AG04449 (cell line): ENCODE measurements at regions not wholly inside any gene's neighbourhood (a gene's known extent, or its start where the extent isn't known, plus 50 kb on each side); places are given as distances from the start of the nearest gene placed in this dataset.

Source experiments
- CTCF ChIA-PET: fragments of 350-600 bp; formaldehyde crosslinking; extraction: SDS; loops from one replicate; lab custom pipeline; 2021; ENCODE audit warnings: antibody characterized with exemption; lab: Yijun Ruan, JAX
- POLR2A ChIA-PET: fragments of 400-600, 350-600 bp; formaldehyde crosslinking; extraction: SDS; loops from one replicate; lab custom pipeline; 2020; ENCODE audit warnings: antibody characterized with exemption, inconsistent platforms; lab: Yijun Ruan, JAX
- DNase-seq: peaks from one replicate; pipeline ENCODE4 v3.0.0-alpha.2; 2010; ENCODE audit warnings: low read depth, low spot score
- H3K4me3 ChIP-seq: 2 replicates; pipeline ENCODE4 v1.5.1; 2011; ENCODE audit warnings: low read depth, mild to moderate bottlenecking, control low read depth, low read length
- TF ChIP-seq, protein P1 (sequence below): IDR thresholded peaks from one replicate; pipeline ENCODE4 v1.5.1; 2011; ENCODE audit warnings: mild to moderate bottlenecking, moderate library complexity, low read length, control low read depth, inconsistent platforms; ENCODE audit not compliant: insufficient read depth; ENCODE audit errors: missing control alignments

DNA sequence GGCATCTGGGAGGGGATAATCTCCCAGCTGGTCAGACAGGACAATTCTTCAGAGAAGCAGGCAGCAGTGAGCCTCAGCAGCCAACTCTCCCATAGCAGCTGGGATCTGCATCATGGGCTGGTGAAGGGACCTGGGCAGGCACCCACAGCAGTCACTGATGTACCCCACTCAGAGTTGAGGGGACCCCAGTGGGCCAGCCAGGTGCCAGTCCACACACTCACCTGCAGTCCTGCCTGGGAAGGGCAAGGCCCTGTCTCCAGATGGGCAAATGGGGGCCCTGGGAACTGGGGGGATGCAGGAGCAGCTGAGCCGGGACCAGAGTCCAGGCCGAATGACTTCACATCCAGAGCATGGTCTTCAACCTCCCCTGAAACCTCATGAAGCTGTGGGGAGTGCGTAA lies 170.4 kb downstream of the ZFP36L2 start:
- H3K4me3 ChIP-seq = no peak overlapping the region
- ChIA-PET CTCF (no interaction called here), POLR2A (no interaction called here)
- TF ChIP-seq, protein P1, sequence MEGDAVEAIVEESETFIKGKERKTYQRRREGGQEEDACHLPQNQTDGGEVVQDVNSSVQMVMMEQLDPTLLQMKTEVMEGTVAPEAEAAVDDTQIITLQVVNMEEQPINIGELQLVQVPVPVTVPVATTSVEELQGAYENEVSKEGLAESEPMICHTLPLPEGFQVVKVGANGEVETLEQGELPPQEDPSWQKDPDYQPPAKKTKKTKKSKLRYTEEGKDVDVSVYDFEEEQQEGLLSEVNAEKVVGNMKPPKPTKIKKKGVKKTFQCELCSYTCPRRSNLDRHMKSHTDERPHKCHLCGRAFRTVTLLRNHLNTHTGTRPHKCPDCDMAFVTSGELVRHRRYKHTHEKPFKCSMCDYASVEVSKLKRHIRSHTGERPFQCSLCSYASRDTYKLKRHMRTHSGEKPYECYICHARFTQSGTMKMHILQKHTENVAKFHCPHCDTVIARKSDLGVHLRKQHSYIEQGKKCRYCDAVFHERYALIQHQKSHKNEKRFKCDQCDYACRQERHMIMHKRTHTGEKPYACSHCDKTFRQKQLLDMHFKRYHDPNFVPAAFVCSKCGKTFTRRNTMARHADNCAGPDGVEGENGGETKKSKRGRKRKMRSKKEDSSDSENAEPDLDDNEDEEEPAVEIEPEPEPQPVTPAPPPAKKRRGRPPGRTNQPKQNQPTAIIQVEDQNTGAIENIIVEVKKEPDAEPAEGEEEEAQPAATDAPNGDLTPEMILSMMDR = no peak
- no peak for DNase-seq

DNA sequence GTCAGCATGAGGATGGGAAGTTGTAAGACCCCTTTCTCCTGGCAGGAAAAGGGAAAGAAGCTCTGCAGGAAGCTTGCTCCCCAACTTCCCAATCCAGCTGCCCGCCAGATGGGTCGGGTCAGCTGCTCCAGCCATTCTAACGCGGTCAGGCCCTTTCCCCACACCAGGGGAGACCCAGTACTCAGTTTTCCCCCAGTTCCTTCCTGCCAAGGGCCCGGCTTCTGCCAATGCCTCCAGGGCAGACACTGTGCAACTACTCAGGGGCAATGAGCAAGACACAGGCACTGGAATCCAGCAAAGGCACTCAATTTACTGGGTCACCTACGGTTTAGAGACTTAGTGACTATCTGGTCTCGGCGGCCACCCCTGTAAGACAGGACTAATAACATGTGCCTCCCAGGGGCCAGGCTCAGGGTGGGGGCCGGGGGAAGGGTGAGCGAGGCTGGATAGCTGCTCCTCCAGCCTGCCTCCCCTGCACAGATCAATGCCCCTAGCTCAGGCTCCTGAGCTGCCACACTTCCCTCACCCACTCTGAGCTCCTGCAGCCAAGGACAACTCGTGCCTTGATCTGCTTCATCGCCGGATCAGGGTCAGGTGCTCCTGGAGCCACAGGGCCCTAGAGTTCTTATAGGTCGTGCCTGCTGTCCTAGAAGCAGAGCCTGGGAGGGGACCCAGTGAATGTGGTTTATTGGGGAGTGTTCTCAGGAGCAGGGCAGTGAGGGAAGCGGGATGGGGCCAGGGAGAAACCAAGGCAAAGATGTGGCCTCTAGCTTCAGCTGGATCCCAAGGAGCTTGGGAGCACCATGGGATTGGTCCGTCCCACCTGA lies 171.1 kb downstream of the ZFP36L2 start:
- TF ChIP-seq, protein P1 = no peak
- no peak for DNase-seq
- ChIA-PET POLR2A (no interaction called here), CTCF (no interaction called here)
- no peak overlapping the region for H3K4me3 ChIP-seq

DNA sequence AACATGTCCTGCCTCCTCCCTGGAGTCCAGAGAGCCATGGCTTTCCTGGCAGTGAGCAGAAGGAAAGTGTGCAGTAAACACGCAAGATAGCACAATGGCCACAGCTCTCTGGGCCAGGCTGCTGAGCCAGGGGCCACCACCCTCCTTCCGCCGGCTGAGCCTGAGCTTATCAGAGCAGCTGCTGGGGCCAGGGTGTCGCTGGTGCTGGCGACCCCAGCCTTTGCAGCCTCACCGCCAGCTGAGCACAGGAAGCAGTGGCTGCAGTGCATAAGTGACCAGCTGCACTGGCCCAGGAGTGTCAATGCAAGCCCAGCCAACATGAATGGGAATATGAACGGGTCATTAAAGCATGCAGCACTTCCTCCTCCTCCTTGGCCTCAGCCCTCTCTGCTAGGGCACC lies 172.0 kb downstream of the ZFP36L2 start:
- H3K4me3 ChIP-seq = no peak overlapping the region
- DNase-seq = no peak
- TF ChIP-seq, protein P1 = no peak
- ChIA-PET CTCF (no interaction called here), POLR2A (no interaction called here)

DNA sequence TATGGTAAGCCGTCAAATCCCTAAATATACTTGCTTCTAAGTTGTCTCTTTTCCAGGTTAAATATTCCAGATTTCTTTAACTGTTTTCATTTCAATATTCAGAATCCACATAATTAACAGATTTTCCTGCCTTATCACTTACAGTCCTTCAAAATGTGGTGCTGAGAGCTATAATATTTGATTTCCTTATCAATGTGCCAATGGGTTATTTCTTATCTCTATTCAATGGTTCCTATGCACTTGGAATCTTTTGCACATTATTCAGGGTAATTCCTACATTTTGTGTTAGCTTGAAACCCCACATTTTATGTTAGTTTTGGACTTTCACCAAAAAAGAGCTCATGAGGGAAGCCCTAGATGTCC lies 173.5 kb downstream of the ZFP36L2 start:
- POLR2A ChIA-PET = no interaction called here
- no peak for DNase-seq
- CTCF ChIA-PET = interaction anchor here (1.8 kb wide), 1 partner anchor 176 kb away, joined by 5 read pairs; no protein-coding TSS in a partner anchor
- TF ChIP-seq, protein P1 = no peak
- no peak overlapping the region for H3K4me3 ChIP-seq

DNA sequence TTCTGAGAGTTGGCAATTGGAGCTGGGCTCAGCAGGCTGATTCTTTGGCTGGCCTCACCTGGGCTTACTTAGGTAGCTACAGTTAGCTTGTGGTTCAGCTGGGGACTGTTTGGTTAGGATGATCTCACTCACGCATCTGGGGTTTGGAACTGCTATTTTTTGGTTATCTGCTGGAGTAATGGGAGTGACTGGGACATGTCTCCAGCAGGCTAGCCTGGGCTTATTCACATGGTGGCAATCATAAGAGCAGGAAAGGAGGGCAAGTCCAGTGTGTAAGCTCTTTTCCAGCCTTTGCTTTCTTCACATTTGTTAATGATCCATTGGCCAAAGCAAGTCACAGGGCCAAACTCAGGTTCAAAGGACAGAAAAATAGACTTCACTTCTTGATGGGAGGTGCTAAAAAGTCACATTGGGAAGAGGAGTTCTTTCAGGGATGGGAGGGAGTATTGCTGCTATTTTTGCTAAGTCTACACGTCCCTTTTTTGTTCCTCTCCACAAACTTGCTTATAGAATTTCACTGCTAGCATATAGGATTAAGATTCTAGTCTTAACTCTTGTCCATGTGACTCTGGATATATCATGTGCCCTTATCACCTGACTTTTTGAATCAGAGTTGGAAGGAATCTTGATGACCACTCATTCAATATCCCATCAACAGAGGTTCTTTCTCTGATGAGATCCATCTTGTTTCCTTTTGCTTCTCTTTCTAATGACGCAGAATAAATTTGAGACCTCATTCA lies 174.0 kb downstream of the ZFP36L2 start:
- no peak overlapping the region for H3K4me3 ChIP-seq
- ChIA-PET CTCF (interaction anchor here (0.7 to 1.8 kb wide), 2 partner anchors 105 to 176 kb away, joined by 3 to 5 read pairs; no protein-coding TSS in a partner anchor), POLR2A (interaction anchor here (0.8 to 1.1 kb wide), 2 partner anchors 9 to 11 kb away, joined by 3 read pairs; no protein-coding TSS in a partner anchor)
- TF ChIP-seq, protein P1 = no peak
- no peak for DNase-seq

DNA sequence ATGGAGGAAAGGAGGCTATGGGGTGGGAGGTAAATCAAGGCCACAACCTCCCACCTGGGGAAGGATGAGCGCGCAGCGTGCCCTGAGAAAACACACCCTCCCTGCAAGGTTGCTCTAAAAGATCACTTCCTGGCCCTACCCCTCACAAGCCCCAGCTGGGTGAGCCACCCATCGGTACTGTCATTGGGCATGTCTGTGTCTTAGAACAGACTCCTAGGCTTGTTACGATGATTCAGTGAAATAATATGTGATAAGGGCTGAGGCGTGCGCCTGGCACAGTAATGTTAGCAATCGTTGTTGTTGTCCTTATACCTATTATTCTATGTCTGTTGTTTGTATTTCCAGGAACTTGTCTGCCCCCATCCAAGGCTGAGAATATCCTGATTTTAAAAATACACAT lies 175.1 kb downstream of the ZFP36L2 start:
- H3K4me3 ChIP-seq = no peak overlapping the region
- POLR2A ChIA-PET = interaction anchor here (0.8 kb wide), 1 partner anchor 10 kb away, joined by 3 read pairs; no protein-coding TSS in a partner anchor
- TF ChIP-seq, protein P1 = no peak
- DNase-seq = no peak
- CTCF ChIA-PET = interaction anchor here (0.7 to 1.8 kb wide), 3 partner anchors 10 to 177 kb away, joined by 3 to 5 read pairs (median 3); no protein-coding TSS in a partner anchor
